ENCODE measurements at regions not wholly inside any gene's neighbourhood (a gene's known extent, or its start where the extent isn't known, plus 50 kb on each side); places are given as distances from the start of the nearest gene placed in this dataset.
"Not testable (repeated sequence)": the region's sequence is repeated elsewhere in the genome, so short reads cannot be mapped to it uniquely, and the experiment has no call there.

GRCh38 chr5:62812621-62813255 is 234.1 kb downstream of the LRRC70 start:
- Histone ChIP-seq H4K91ac (ENCODE audit: insufficient read depth, low read depth, low read length) (no peak overlapping the region), H3K4me1 (ENCODE audit: control insufficient read depth, insufficient read depth, low read length) (no peaks in the 10 kb centered on the region), H2BK15ac (ENCODE audit: low read depth, low read length) (no peak overlapping the region), H2BK20ac (ENCODE audit: low read depth, low read length) (no peak overlapping the region), H3K9me3 (ENCODE audit: control insufficient read depth, insufficient read depth, low read length) (peaks cover 6% of the 10 kb centered on the region), H3K9ac (ENCODE audit: low read depth, low read length) (no peak overlapping the region), H4K20me1 (ENCODE audit: insufficient read depth, low read length) (no peaks in the 10 kb centered on the region), H3K27me3 (ENCODE audit: control insufficient read depth, insufficient read depth, low read length) (no peaks in the 10 kb centered on the region), H3K4me2 (ENCODE audit: low read depth, low read length) (no peak overlapping the region), H3K9me1 (ENCODE audit: insufficient read depth, low read length) (no peaks in the 10 kb centered on the region), H3K14ac (replicated peaks; ENCODE audit: low read depth, low read length) (no peak overlapping the region), H4K8ac (ENCODE audit: low read depth in 2 of 2, low read length in 2 of 2) (no peak overlapping the region), H4K5ac (ENCODE audit: low read depth, low read length) (no peak overlapping the region), H3K79me1 (ENCODE audit: low read depth in 1 of 2, low read length in 2 of 2) (no peaks in the 10 kb centered on the region), H3K56ac (ENCODE audit: extremely low read depth, insufficient read depth, low read length) (no peak overlapping the region), H2AK9ac (replicated peaks; ENCODE audit: low read depth, low read length, poor library complexity) (no peak overlapping the region), H3K4ac (ENCODE audit: low read depth, low read length) (no peak overlapping the region), H3K27ac (ENCODE audit: insufficient read depth, low read length) (no peak overlapping the region), H3K36me3 (ENCODE audit: control insufficient read depth, insufficient read depth, low read length) (no peaks in the 10 kb centered on the region), H3K18ac (ENCODE audit: low read depth, low read length) (no peak overlapping the region), H2BK5ac (ENCODE audit: low read depth, low read length, poor library complexity, severe bottlenecking) (no peak overlapping the region), H2AK5ac (ENCODE audit: low read depth, low read length) (no peak overlapping the region), H2BK120ac (ENCODE audit: low read depth, low read length) (no peak overlapping the region), H2AFZ (replicated peaks; ENCODE audit: low read length, poor library complexity) (no peak overlapping the region), H3K23ac (ENCODE audit: low read depth, low read length) (no peak overlapping the region), H3K4me3 (ENCODE audit: insufficient read depth, low read depth, low read length) (no peak overlapping the region)
- TF ChIP-seq BHLHE40 (IDR thresholded peaks at IDR 0.05; ENCODE audit: low read depth, low read length): no peak
- no peak for TF ChIP-seq CEBPB (IDR thresholded peaks at IDR 0.05; ENCODE audit: low read depth, low read length)
- no peak for TF ChIP-seq RAD21 (IDR thresholded peaks at IDR 0.05; ENCODE audit: low read length)
- no peak for DNase-seq
- BruUV-seq (replicated peaks): no TSS peak
- CTCF ChIA-PET: no interaction called here
- no peak for ATAC-seq (ENCODE audit: low read depth)
- 0% methylated on average over 2 of the region's 6 CpGs; no CpG with 5 or more reads in 1 of the 2 experiments for WGBS, 2 experiments (ENCODE audit: extremely low coverage in 2 of 2, insufficient read length in 1 of 2)
- POLR2A ChIA-PET (ENCODE audit: unreplicated experiment): no interaction called here
- intact Hi-C loops (cut with micrococcal nuclease): no loop called here
- dilution Hi-C loops (cut with HindIII; ENCODE audit: low sequenced_read_pairs, unreplicated experiment): no loop called here
- in situ Hi-C loops (cut with MboI; ENCODE audit: low sequenced_read_pairs): no loop called here

DNA sequence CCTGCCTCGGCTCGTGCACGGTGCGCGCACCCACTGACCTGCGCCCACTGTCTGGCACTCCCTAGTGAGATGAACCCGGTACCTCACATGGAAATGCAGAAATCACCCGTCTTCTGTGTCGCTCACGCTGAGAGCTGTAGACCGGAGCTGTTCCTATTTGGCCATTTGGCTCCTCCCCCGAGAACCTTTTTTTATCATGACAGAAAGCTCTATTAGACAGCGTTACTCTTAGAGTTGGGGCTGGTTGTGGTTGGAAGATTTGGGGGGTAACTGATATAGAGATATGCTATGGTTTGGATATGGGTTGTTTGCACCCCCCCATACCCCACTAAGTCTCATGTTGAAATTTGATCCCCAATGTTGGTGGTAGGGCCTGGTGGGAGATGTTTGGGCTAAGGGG is 226.2 kb downstream of the LRRC70 start:
- H3K9ac ChIP-seq (ENCODE audit: low read depth, low read length); H3K56ac ChIP-seq (ENCODE audit: extremely low read depth, insufficient read depth, low read length); H3K27ac ChIP-seq (ENCODE audit: insufficient read depth, low read length); H2BK15ac ChIP-seq (ENCODE audit: low read depth, low read length); H2BK120ac ChIP-seq (ENCODE audit: low read depth, low read length); CTCF ChIA-PET; BruUV-seq (replicated peaks); H4K91ac ChIP-seq (ENCODE audit: insufficient read depth, low read depth, low read length); in situ Hi-C loops (cut with MboI; ENCODE audit: low sequenced_read_pairs); DNase-seq; H3K4ac ChIP-seq (ENCODE audit: low read depth, low read length); H4K5ac ChIP-seq (ENCODE audit: low read depth, low read length); H3K9me3 ChIP-seq (ENCODE audit: control insufficient read depth, insufficient read depth, low read length); H3K14ac ChIP-seq (replicated peaks; ENCODE audit: low read depth, low read length); H2BK20ac ChIP-seq (ENCODE audit: low read depth, low read length); H2AK9ac ChIP-seq (replicated peaks; ENCODE audit: low read depth, low read length, poor library complexity); ATAC-seq (ENCODE audit: low read depth); POLR2A ChIA-PET (ENCODE audit: unreplicated experiment); H3K4me3 ChIP-seq (ENCODE audit: insufficient read depth, low read depth, low read length); intact Hi-C loops (cut with micrococcal nuclease); H3K9me1 ChIP-seq (ENCODE audit: insufficient read depth, low read length); H4K8ac ChIP-seq (ENCODE audit: low read depth in 2 of 2, low read length in 2 of 2); H4K20me1 ChIP-seq (ENCODE audit: insufficient read depth, low read length); H3K4me2 ChIP-seq (ENCODE audit: low read depth, low read length); H3K36me3 ChIP-seq (ENCODE audit: control insufficient read depth, insufficient read depth, low read length); H3K18ac ChIP-seq (ENCODE audit: low read depth, low read length); H2AFZ ChIP-seq (replicated peaks; ENCODE audit: low read length, poor library complexity); H3K27me3 ChIP-seq (ENCODE audit: control insufficient read depth, insufficient read depth, low read length); H3K23ac ChIP-seq (ENCODE audit: low read depth, low read length); H2BK5ac ChIP-seq (ENCODE audit: low read depth, low read length, poor library complexity, severe bottlenecking); dilution Hi-C loops (cut with HindIII; ENCODE audit: low sequenced_read_pairs, unreplicated experiment); H3K4me1 ChIP-seq (ENCODE audit: control insufficient read depth, insufficient read depth, low read length); H2AK5ac ChIP-seq (ENCODE audit: low read depth, low read length); H3K79me1 ChIP-seq (ENCODE audit: low read depth in 1 of 2, low read length in 2 of 2): not testable (repeated sequence)
- WGBS, 2 experiments (ENCODE audit: extremely low coverage in 2 of 2, insufficient read length in 1 of 2): no CpG with 5 or more reads among the region's 13 CpGs

Measured in IMR-90 (cell line).